Fibroblast of lung (primary cell): ENCODE measurements at regions not wholly inside any gene's neighbourhood (a gene's known extent, or its start where the extent isn't known, plus 50 kb on each side); places are given as distances from the start of the nearest gene placed in this dataset.

Experiments used
- DNase-seq, 2 donors: peaks; one replicate each; pipeline versions ENCODE4 v3.0.0 to v3.0.0-alpha.2; 2010; ENCODE audit warnings: low read depth in 2 of 2
- H2AFZ ChIP-seq: 2 replicates; pipeline ENCODE4 v1.5.1; 2012; ENCODE audit warnings: low read length, control low read depth, inconsistent platforms
- H3K27ac ChIP-seq: 2 replicates; pipeline ENCODE4 v1.5.1; 2011; ENCODE audit warnings: low read length, control low read depth; ENCODE audit not compliant: insufficient read depth
- H3K27me3 ChIP-seq: 2 replicates; pipeline ENCODE4 v1.5.1; 2011; ENCODE audit warnings: mild to moderate bottlenecking, low read length; ENCODE audit not compliant: control insufficient read depth, insufficient read depth
- H3K36me3 ChIP-seq: 2 replicates; pipeline ENCODE4 v1.5.1; 2011; ENCODE audit warnings: low read length; ENCODE audit not compliant: control insufficient read depth, insufficient read depth
- H3K4me1 ChIP-seq: 2 replicates; pipeline ENCODE4 v1.5.1; 2011; ENCODE audit warnings: low read length; ENCODE audit not compliant: control insufficient read depth, insufficient read depth; ENCODE audit errors: extremely low read depth
- H3K4me2 ChIP-seq: 2 replicates; pipeline ENCODE4 v1.5.1; 2011; ENCODE audit warnings: low read length, control low read depth; ENCODE audit not compliant: insufficient read depth; ENCODE audit errors: extremely low read depth
- H3K4me3 ChIP-seq, 4 experiments: fragments of 200-600 bp in 1 of 4; sonication (generic) in 1 of 4; replicated peaks in 1 of 4; 2 replicates each; pipeline ENCODE4 v1.5.1; 2011 to 2016; ENCODE audit warnings: low read length in 4 of 4, low read depth in 3 of 4, mild to moderate bottlenecking in 3 of 4, control low read depth in 2 of 4, inconsistent platforms in 1 of 4, mixed read lengths in 1 of 4; ENCODE audit not compliant: insufficient read depth in 1 of 4; ENCODE audit errors: control extremely low read depth in 1 of 4
- H3K79me2 ChIP-seq: 2 replicates; pipeline ENCODE4 v1.5.1; 2012; ENCODE audit warnings: mild to moderate bottlenecking, low read length, inconsistent platforms; ENCODE audit not compliant: control insufficient read depth, insufficient read depth
- H3K9ac ChIP-seq: 2 replicates; pipeline ENCODE4 v1.5.1; 2011; ENCODE audit warnings: mild to moderate bottlenecking, low read length, control low read depth; ENCODE audit not compliant: insufficient read depth
- H3K9me3 ChIP-seq: 2 replicates; pipeline ENCODE4 v1.5.1; 2012; ENCODE audit warnings: low read depth, low read length; ENCODE audit not compliant: control insufficient read depth, insufficient read depth
- H4K20me1 ChIP-seq: 2 replicates; pipeline ENCODE4 v1.5.1; 2011; ENCODE audit warnings: low read length; ENCODE audit not compliant: control insufficient read depth, insufficient read depth; ENCODE audit errors: extremely low read depth
- EZH2 ChIP-seq: IDR thresholded peaks from 2 replicates; pipeline ENCODE4 v1.5.1; 2012; ENCODE audit warnings: low read length, control low read depth, mild to moderate bottlenecking; ENCODE audit errors: missing control alignments
- TF ChIP-seq, protein P1 (sequence below), 2 donors: IDR thresholded peaks in 1 of 2; conservative IDR thresholded peaks in 1 of 2; 1 replicate in 1 of 2; 2 replicates in 1 of 2; pipeline ENCODE4 v1.5.1; 2011 to 2012; ENCODE audit warnings: low read length in 2 of 2, control low read depth in 1 of 2, inconsistent platforms in 1 of 2, low read depth in 1 of 2, mild to moderate bottlenecking in 1 of 2

DNA sequence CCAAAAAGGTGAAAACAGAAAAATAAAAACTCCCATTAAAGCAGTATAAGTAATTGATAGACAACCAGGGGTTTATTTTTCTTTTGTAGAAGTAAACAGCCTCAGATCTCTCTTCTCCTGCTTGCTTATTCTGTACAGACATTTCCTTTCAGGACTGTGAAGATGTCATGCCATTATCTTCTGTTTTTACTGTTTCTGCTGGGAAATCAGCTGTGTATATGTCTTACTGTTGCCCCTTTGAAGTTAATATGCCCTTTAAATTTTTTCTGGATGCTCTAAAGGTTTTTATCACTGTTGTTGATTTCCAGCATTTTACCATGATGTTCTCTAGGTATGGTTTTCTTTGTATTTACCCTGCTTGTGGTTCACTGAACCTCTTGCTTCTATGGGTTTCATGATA, 199.5 kb downstream of the NXNL2 start:
- Histone ChIP-seq H3K4me2 (no peak overlapping the region), H2AFZ (no peak overlapping the region), H3K9ac (no peak overlapping the region)

DNA sequence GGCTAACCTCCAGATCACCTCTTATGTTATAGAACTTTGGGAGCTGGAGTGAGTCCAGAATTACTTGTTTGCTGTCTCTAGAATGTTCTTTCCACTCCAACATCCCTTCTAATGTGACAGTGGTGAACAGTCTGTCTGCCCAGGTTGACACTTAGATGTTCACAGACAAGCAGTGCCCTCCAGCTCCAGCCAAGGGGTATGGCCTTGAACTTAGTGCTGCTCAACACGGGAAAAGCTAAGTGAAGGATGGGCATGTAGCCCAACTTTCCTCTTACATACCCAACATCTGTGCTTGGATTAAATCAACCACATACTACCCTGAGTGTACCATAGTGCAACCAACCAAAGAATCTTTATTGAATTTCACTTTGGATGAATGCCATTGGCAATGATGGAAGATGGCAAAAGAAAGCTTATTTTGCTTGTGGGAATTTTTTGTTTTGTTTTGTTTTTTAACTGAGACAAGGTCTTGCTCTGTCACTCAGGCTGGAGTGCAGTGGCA, 201.2 kb downstream of the NXNL2 start:
- Histone ChIP-seq H3K9ac (no peak overlapping the region), H2AFZ (no peak overlapping the region), H3K79me2 (no peaks in the 10 kb centered on the region), H3K27ac (no peak overlapping the region), H3K4me3 (no peak overlapping the region), H3K4me1 (peaks cover 16% of the 10 kb centered on the region), H3K27me3 (no peaks in the 10 kb centered on the region), H4K20me1 (no peaks in the 10 kb centered on the region), H3K4me2 (no peak overlapping the region), H3K36me3 (no peaks in the 10 kb centered on the region), H3K9me3 (no peaks in the 10 kb centered on the region)
- TF ChIP-seq EZH2: no peak
- TF ChIP-seq, protein P1, sequence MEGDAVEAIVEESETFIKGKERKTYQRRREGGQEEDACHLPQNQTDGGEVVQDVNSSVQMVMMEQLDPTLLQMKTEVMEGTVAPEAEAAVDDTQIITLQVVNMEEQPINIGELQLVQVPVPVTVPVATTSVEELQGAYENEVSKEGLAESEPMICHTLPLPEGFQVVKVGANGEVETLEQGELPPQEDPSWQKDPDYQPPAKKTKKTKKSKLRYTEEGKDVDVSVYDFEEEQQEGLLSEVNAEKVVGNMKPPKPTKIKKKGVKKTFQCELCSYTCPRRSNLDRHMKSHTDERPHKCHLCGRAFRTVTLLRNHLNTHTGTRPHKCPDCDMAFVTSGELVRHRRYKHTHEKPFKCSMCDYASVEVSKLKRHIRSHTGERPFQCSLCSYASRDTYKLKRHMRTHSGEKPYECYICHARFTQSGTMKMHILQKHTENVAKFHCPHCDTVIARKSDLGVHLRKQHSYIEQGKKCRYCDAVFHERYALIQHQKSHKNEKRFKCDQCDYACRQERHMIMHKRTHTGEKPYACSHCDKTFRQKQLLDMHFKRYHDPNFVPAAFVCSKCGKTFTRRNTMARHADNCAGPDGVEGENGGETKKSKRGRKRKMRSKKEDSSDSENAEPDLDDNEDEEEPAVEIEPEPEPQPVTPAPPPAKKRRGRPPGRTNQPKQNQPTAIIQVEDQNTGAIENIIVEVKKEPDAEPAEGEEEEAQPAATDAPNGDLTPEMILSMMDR (conservative IDR thresholded peaks at IDR 0.05 in 1 of 2, IDR thresholded peaks at IDR 0.05 in 1 of 2; ENCODE audit: low read depth in 1 of 2, low read length in 2 of 2): no peak
- DNase-seq: peak in 1 of 2 donors; percentile 43

More for the DNA sequence above, 199.5 kb downstream of the NXNL2 start:
- H3K36me3 ChIP-seq: no peaks in the 10 kb centered on the region
- no peaks in the 10 kb centered on the region for H3K9me3 ChIP-seq
- no peaks in the 10 kb centered on the region for H4K20me1 ChIP-seq
- no peaks in the 10 kb centered on the region for H3K27me3 ChIP-seq
- H3K4me3 ChIP-seq: no peak overlapping the region
- DNase-seq: no peak
- no peak overlapping the region for H3K27ac ChIP-seq
- TF ChIP-seq EZH2: no peak
- TF ChIP-seq, protein P1 (conservative IDR thresholded peaks at IDR 0.05 in 1 of 2, IDR thresholded peaks at IDR 0.05 in 1 of 2; ENCODE audit: low read depth in 1 of 2, low read length in 2 of 2): no peak
- no peaks in the 10 kb centered on the region for H3K79me2 ChIP-seq
- peaks cover 16% of the 10 kb centered on the region for H3K4me1 ChIP-seq

DNA sequence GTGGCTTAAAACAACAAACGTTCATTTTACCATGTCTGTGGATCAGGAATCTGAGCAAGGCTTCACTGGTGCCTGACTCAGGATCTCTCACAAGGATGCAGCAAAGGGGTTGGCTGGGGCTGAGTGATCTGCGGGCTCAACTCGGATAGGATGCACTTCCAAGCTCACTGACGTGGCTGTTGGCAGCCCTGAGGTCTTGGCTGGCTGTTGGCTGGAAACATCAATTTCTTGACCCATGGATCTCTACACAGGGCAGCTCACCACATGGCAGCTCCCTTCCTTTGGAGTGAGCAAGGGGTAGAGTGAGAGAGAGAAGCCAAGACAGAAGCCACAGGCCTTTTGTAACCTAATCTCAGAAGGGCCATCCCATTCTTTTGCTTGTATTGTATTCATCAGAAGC, 202.1 kb downstream of the NXNL2 start:
- peaks cover 15% of the 10 kb centered on the region for H3K4me1 ChIP-seq
- H3K36me3 ChIP-seq: no peaks in the 10 kb centered on the region
- no peak overlapping the region for H3K4me2 ChIP-seq
- H3K4me3 ChIP-seq: no peak overlapping the region
- no peak overlapping the region for H3K27ac ChIP-seq
- H2AFZ ChIP-seq: no peak overlapping the region
- H3K9me3 ChIP-seq: no peaks in the 10 kb centered on the region
- H3K27me3 ChIP-seq: no peaks in the 10 kb centered on the region
- H3K79me2 ChIP-seq: no peaks in the 10 kb centered on the region
- no peak for TF ChIP-seq EZH2
- TF ChIP-seq, protein P1 (conservative IDR thresholded peaks at IDR 0.05 in 1 of 2, IDR thresholded peaks at IDR 0.05 in 1 of 2; ENCODE audit: low read depth in 1 of 2, low read length in 2 of 2): no peak
- no peak overlapping the region for H3K9ac ChIP-seq
- no peaks in the 10 kb centered on the region for H4K20me1 ChIP-seq
- DNase-seq: peak; percentile 50 to 64
